ENCODE measurements at regions not wholly inside any gene's neighbourhood (a gene's known extent, or its start where the extent isn't known, plus 50 kb on each side); places are given as distances from the start of the nearest gene placed in this dataset.

- TF ChIP-seq GATA3 (IDR thresholded peaks at IDR 0.05; ENCODE audit: low read depth, low read length) (no peak), GATA2 (IDR thresholded peaks at IDR 0.05; ENCODE audit: low read depth, low read length) (no peak)
These were observed 93.0 kb upstream of the HES1 start for GRCh38 chr3:194042927-194043326.

- TF ChIP-seq GATA2 (IDR thresholded peaks at IDR 0.05; ENCODE audit: low read depth, low read length) = no peak
- TF ChIP-seq GATA3 (IDR thresholded peaks at IDR 0.05; ENCODE audit: low read depth, low read length) = no peak
These were observed 92.4 kb upstream of the HES1 start for GRCh38 chr3:194043516-194043915.

GRCh38 chr3:194045289-194045688 lies 90.7 kb upstream of the HES1 start:
- TF ChIP-seq GATA3 (IDR thresholded peaks at IDR 0.05; ENCODE audit: low read depth, low read length) (no peak), GATA2 (IDR thresholded peaks at IDR 0.05; ENCODE audit: low read depth, low read length) (no peak)

- no peak for TF ChIP-seq GATA2 (IDR thresholded peaks at IDR 0.05; ENCODE audit: low read depth, low read length)
- no peak for TF ChIP-seq GATA3 (IDR thresholded peaks at IDR 0.05; ENCODE audit: low read depth, low read length)
These were observed 90.0 kb upstream of the HES1 start for GRCh38 chr3:194045919-194046318.

GRCh38 chr3:194046531-194046930 lies 89.4 kb upstream of the HES1 start:
- TF ChIP-seq GATA2 (IDR thresholded peaks at IDR 0.05; ENCODE audit: low read depth, low read length) = no peak

GRCh38 chr3:194046995-194047645 lies 88.8 kb upstream of the HES1 start:
- TF ChIP-seq GATA3 (IDR thresholded peaks at IDR 0.05; ENCODE audit: low read depth, low read length) = no peak
- no peak for TF ChIP-seq GATA2 (IDR thresholded peaks at IDR 0.05; ENCODE audit: low read depth, low read length)

GRCh38 chr3:194049394-194049793 lies 86.6 kb upstream of the HES1 start:
- TF ChIP-seq GATA3 (IDR thresholded peaks at IDR 0.05; ENCODE audit: low read depth, low read length) (no peak), GATA2 (IDR thresholded peaks at IDR 0.05; ENCODE audit: low read depth, low read length) (no peak)

- TF ChIP-seq GATA3 (IDR thresholded peaks at IDR 0.05; ENCODE audit: low read depth, low read length) = no peak
- TF ChIP-seq GATA2 (IDR thresholded peaks at IDR 0.05; ENCODE audit: low read depth, low read length) = no peak
These were observed 85.1 kb upstream of the HES1 start for GRCh38 chr3:194050782-194051320.

GRCh38 chr3:194051366-194052149 lies 84.4 kb upstream of the HES1 start:
- TF ChIP-seq GATA3 (IDR thresholded peaks at IDR 0.05; ENCODE audit: low read depth, low read length) (no peak), GATA2 (IDR thresholded peaks at IDR 0.05; ENCODE audit: low read depth, low read length) (no peak)

GRCh38 chr3:194053136-194053535 lies 82.8 kb upstream of the HES1 start:
- TF ChIP-seq GATA2 (IDR thresholded peaks at IDR 0.05; ENCODE audit: low read depth, low read length) (no peak), GATA3 (IDR thresholded peaks at IDR 0.05; ENCODE audit: low read depth, low read length) (no peak)

GRCh38 chr3:194054016-194054415 lies 81.9 kb upstream of the HES1 start:
- TF ChIP-seq GATA3 (IDR thresholded peaks at IDR 0.05; ENCODE audit: low read depth, low read length) (no peak), GATA2 (IDR thresholded peaks at IDR 0.05; ENCODE audit: low read depth, low read length) (no peak)

GRCh38 chr3:194054540-194054939 lies 81.4 kb upstream of the HES1 start:
- TF ChIP-seq GATA3 (IDR thresholded peaks at IDR 0.05; ENCODE audit: low read depth, low read length) = no peak
- no peak for TF ChIP-seq GATA2 (IDR thresholded peaks at IDR 0.05; ENCODE audit: low read depth, low read length)

GRCh38 chr3:194054961-194055360 lies 81.0 kb upstream of the HES1 start:
- TF ChIP-seq GATA3 (IDR thresholded peaks at IDR 0.05; ENCODE audit: low read depth, low read length) (no peak), GATA2 (IDR thresholded peaks at IDR 0.05; ENCODE audit: low read depth, low read length) (no peak)

- TF ChIP-seq GATA3 (IDR thresholded peaks at IDR 0.05; ENCODE audit: low read depth, low read length) = no peak
- TF ChIP-seq GATA2 (IDR thresholded peaks at IDR 0.05; ENCODE audit: low read depth, low read length) = no peak
These were observed 79.1 kb upstream of the HES1 start for GRCh38 chr3:194056731-194057415.

Data from SH-SY5Y (cell line).